KMS-11 (cell line): ENCODE measurements at regions not wholly inside any gene's neighbourhood (a gene's known extent, or its start where the extent isn't known, plus 50 kb on each side); places are given as distances from the start of the nearest gene placed in this dataset.

Experiments used
- H2AFZ ChIP-seq: fragments of 200-600 bp; sonication (generic); 2 replicates; pipeline ENCODE4 v1.6.1; 2016; ENCODE audit warnings: antibody characterized with exemption, mixed run types, low read depth
- H3K27ac ChIP-seq: fragments of 200-600 bp; sonication (generic); 2 replicates; pipeline ENCODE4 v1.6.1; 2016; ENCODE audit warnings: mild to moderate bottlenecking, mixed run types
- H3K27me3 ChIP-seq: fragments of 200-600 bp; sonication (generic); 2 replicates; pipeline ENCODE4 v1.6.1; 2017; ENCODE audit warnings: mild to moderate bottlenecking, low read depth, mixed run types, moderate library complexity; ENCODE audit not compliant: insufficient read depth
- H3K36me3 ChIP-seq: fragments of 200-600 bp; sonication (generic); 2 replicates; pipeline ENCODE4 v1.6.1; 2017; ENCODE audit warnings: mild to moderate bottlenecking, mixed run types; ENCODE audit not compliant: insufficient read depth
- H3K4me1 ChIP-seq: fragments of 200-600 bp; sonication (generic); 2 replicates; pipeline ENCODE4 v1.6.1; 2016; ENCODE audit warnings: mild to moderate bottlenecking, low read depth, mixed run types; ENCODE audit not compliant: poor library complexity, severe bottlenecking
- H3K4me2 ChIP-seq: fragments of 200-600 bp; sonication (generic); 2 replicates; pipeline ENCODE4 v1.7.0; 2016; ENCODE audit warnings: mild to moderate bottlenecking, mixed run types
- H3K4me3 ChIP-seq: fragments of 200-600 bp; sonication (generic); IDR thresholded peaks from 2 replicates; pipeline ENCODE4 v1.6.1; 2017; ENCODE audit warnings: low read depth, low read length, mixed read lengths; ENCODE audit not compliant: insufficient read depth
- H3K79me2 ChIP-seq: fragments of 200-600 bp; sonication (generic); 2 replicates; pipeline ENCODE4 v1.6.1; 2016; ENCODE audit warnings: low read depth, mixed run types; ENCODE audit not compliant: insufficient read depth
- H3K9ac ChIP-seq: fragments of 200-600 bp; sonication (generic); 2 replicates; pipeline ENCODE4 v1.6.1; 2016; ENCODE audit warnings: mild to moderate bottlenecking, mixed run types
- H4K20me1 ChIP-seq: fragments of 200-600 bp; sonication (generic); 2 replicates; pipeline ENCODE4 v1.6.1; 2016; ENCODE audit warnings: mild to moderate bottlenecking, mixed run types; ENCODE audit not compliant: insufficient read depth
- CTCF ChIP-seq: fragments of 200-600 bp; sonication (generic); conservative IDR thresholded peaks from 2 replicates; pipeline ENCODE4 v1.6.1; 2017; ENCODE audit warnings: low read depth, mild to moderate bottlenecking, antibody characterized with exemption, low read length, moderate library complexity, mixed read lengths

GRCh38 chr1:220375715-220376114 lies 103.5 kb upstream of the RAB3GAP2 start:
- no peak for TF ChIP-seq CTCF
- Histone ChIP-seq H3K4me1 (no peaks in the 10 kb centered on the region), H3K79me2 (no peaks in the 10 kb centered on the region), H3K27ac (no peak overlapping the region), H3K4me3 (no peak overlapping the region), H3K36me3 (no peaks in the 10 kb centered on the region), H3K27me3 (no peaks in the 10 kb centered on the region), H2AFZ (no peak overlapping the region), H4K20me1 (no peaks in the 10 kb centered on the region), H3K9ac (no peak overlapping the region), H3K4me2 (no peak overlapping the region)

GRCh38 chr1:220374449-220374848 lies 102.2 kb upstream of the RAB3GAP2 start:
- no peak overlapping the region for H3K9ac ChIP-seq
- no peaks in the 10 kb centered on the region for H3K27me3 ChIP-seq
- H3K4me2 ChIP-seq = no peak overlapping the region
- no peak overlapping the region for H3K4me3 ChIP-seq
- no peaks in the 10 kb centered on the region for H3K4me1 ChIP-seq
- H3K79me2 ChIP-seq = no peaks in the 10 kb centered on the region
- no peak overlapping the region for H3K27ac ChIP-seq
- no peaks in the 10 kb centered on the region for H3K36me3 ChIP-seq
- no peaks in the 10 kb centered on the region for H4K20me1 ChIP-seq
- no peak overlapping the region for H2AFZ ChIP-seq
- no peak for TF ChIP-seq CTCF

- Histone ChIP-seq H2AFZ (no peak overlapping the region), H3K4me3 (no peak overlapping the region), H4K20me1 (no peaks in the 10 kb centered on the region), H3K4me2 (no peak overlapping the region), H3K27ac (no peak overlapping the region), H3K9ac (no peak overlapping the region), H3K4me1 (no peaks in the 10 kb centered on the region), H3K36me3 (no peaks in the 10 kb centered on the region), H3K79me2 (no peaks in the 10 kb centered on the region), H3K27me3 (no peaks in the 10 kb centered on the region)
- no peak for TF ChIP-seq CTCF
Observed at GRCh38 chr1:220372451-220372850, 100.2 kb upstream of the RAB3GAP2 start.

- H3K9ac ChIP-seq = no peak overlapping the region
- no peaks in the 10 kb centered on the region for H3K36me3 ChIP-seq
- no peaks in the 10 kb centered on the region for H3K79me2 ChIP-seq
- H3K4me2 ChIP-seq = no peak overlapping the region
- no peaks in the 10 kb centered on the region for H4K20me1 ChIP-seq
- H3K4me1 ChIP-seq = no peaks in the 10 kb centered on the region
- no peak overlapping the region for H2AFZ ChIP-seq
- no peaks in the 10 kb centered on the region for H3K27me3 ChIP-seq
- no peak for TF ChIP-seq CTCF
- no peak overlapping the region for H3K4me3 ChIP-seq
- H3K27ac ChIP-seq = no peak overlapping the region
Observed at GRCh38 chr1:220371324-220371723, 99.1 kb upstream of the RAB3GAP2 start.
